ENCODE measurements at regions not wholly inside any gene's neighbourhood (a gene's known extent, or its start where the extent isn't known, plus 50 kb on each side); places are given as distances from the start of the nearest gene placed in this dataset.

- no peak overlapping the region for H3K4me2 ChIP-seq (ENCODE audit: low read length, poor library complexity, severe bottlenecking)
- H3K27me3 ChIP-seq (ENCODE audit: control insufficient read depth in 1 of 2, insufficient read depth in 1 of 2, low read length in 2 of 2): no peaks in the 10 kb centered on the region
- H2BK12ac ChIP-seq (ENCODE audit: low read length in 2 of 2): no peak overlapping the region
- H3K14ac ChIP-seq (ENCODE audit: low read length in 2 of 2): no peak overlapping the region
- H3K4me1 ChIP-seq (ENCODE audit: control insufficient read depth, insufficient read depth, low read depth, low read length): no peaks in the 10 kb centered on the region
- H2BK5ac ChIP-seq (ENCODE audit: low read depth, low read length, poor library complexity, severe bottlenecking): no peak overlapping the region
- H3K9ac ChIP-seq (ENCODE audit: low read length): no peak overlapping the region
- no peak for DNase-seq
- H4K8ac ChIP-seq (ENCODE audit: low read length): no peak overlapping the region
- H4K91ac ChIP-seq (ENCODE audit: low read length): no peak overlapping the region
- no peak overlapping the region for H2AFZ ChIP-seq (ENCODE audit: low read depth, low read length)
- no peak overlapping the region for H2AK5ac ChIP-seq (ENCODE audit: low read length, severe bottlenecking)
- no peaks in the 10 kb centered on the region for H3K36me3 ChIP-seq (ENCODE audit: control insufficient read depth in 1 of 2, insufficient read depth in 2 of 2, low read depth in 1 of 2, low read length in 2 of 2)
- no peak overlapping the region for H3K4me3 ChIP-seq (ENCODE audit: insufficient read depth in 1 of 2, low read depth in 1 of 2, low read length in 2 of 2)
- H3K9me3 ChIP-seq (ENCODE audit: control insufficient read depth, low read length): no peaks in the 10 kb centered on the region
- H3K23ac ChIP-seq (ENCODE audit: low read length in 2 of 2): no peak overlapping the region
- H3K27ac ChIP-seq (ENCODE audit: low read length, poor library complexity, severe bottlenecking): no peak overlapping the region
- H3K79me1 ChIP-seq (replicated peaks; ENCODE audit: low read length, poor library complexity, severe bottlenecking): no peaks in the 10 kb centered on the region
- no peak overlapping the region for H2BK15ac ChIP-seq (ENCODE audit: low read depth, poor library complexity, severe bottlenecking)
- H2BK120ac ChIP-seq (ENCODE audit: low read depth, low read length): no peak overlapping the region
- no peak overlapping the region for H3K4ac ChIP-seq (ENCODE audit: low read depth in 1 of 2, low read length in 2 of 2)
- H3K18ac ChIP-seq (ENCODE audit: low read depth in 1 of 2, low read length in 2 of 2): no peak overlapping the region
Observed at GRCh38 chr9:22198681-22199080, 189.6 kb upstream of the CDKN2B start.

- 100% methylated on average over 1 of the region's 1 CpG for WGBS
- no peak overlapping the region for H3K27ac ChIP-seq (ENCODE audit: low read length, poor library complexity, severe bottlenecking)
- no peak overlapping the region for H2BK12ac ChIP-seq (ENCODE audit: low read length in 2 of 2)
- H4K8ac ChIP-seq (ENCODE audit: low read length): no peak overlapping the region
- no peak for DNase-seq
- H3K4ac ChIP-seq (ENCODE audit: low read depth in 1 of 2, low read length in 2 of 2): no peak overlapping the region
- no peak overlapping the region for H3K14ac ChIP-seq (ENCODE audit: low read length in 2 of 2)
- no peak overlapping the region for H3K4me3 ChIP-seq (ENCODE audit: insufficient read depth in 1 of 2, low read depth in 1 of 2, low read length in 2 of 2)
- H3K4me1 ChIP-seq (ENCODE audit: control insufficient read depth, insufficient read depth, low read depth, low read length): no peaks in the 10 kb centered on the region
- no peak overlapping the region for H3K18ac ChIP-seq (ENCODE audit: low read depth in 1 of 2, low read length in 2 of 2)
- no peak overlapping the region for H3K9ac ChIP-seq (ENCODE audit: low read length)
- H3K23ac ChIP-seq (ENCODE audit: low read length in 2 of 2): no peak overlapping the region
- no peaks in the 10 kb centered on the region for H3K9me3 ChIP-seq (ENCODE audit: control insufficient read depth, low read length)
- no peak overlapping the region for H2BK120ac ChIP-seq (ENCODE audit: low read depth, low read length)
- H3K79me1 ChIP-seq (replicated peaks; ENCODE audit: low read length, poor library complexity, severe bottlenecking): no peaks in the 10 kb centered on the region
- no peaks in the 10 kb centered on the region for H3K36me3 ChIP-seq (ENCODE audit: control insufficient read depth in 1 of 2, insufficient read depth in 2 of 2, low read depth in 1 of 2, low read length in 2 of 2)
- no peak overlapping the region for H2BK15ac ChIP-seq (ENCODE audit: low read depth, poor library complexity, severe bottlenecking)
- no peak overlapping the region for H2AK5ac ChIP-seq (ENCODE audit: low read length, severe bottlenecking)
- H2AFZ ChIP-seq (ENCODE audit: low read depth, low read length): no peak overlapping the region
- no peak overlapping the region for H2BK5ac ChIP-seq (ENCODE audit: low read depth, low read length, poor library complexity, severe bottlenecking)
- no peaks in the 10 kb centered on the region for H3K27me3 ChIP-seq (ENCODE audit: control insufficient read depth in 1 of 2, insufficient read depth in 1 of 2, low read length in 2 of 2)
- no peak overlapping the region for H3K4me2 ChIP-seq (ENCODE audit: low read length, poor library complexity, severe bottlenecking)
- no peak overlapping the region for H4K91ac ChIP-seq (ENCODE audit: low read length)
Observed at GRCh38 chr9:22201256-22201655, 192.2 kb upstream of the CDKN2B start.

- peaks cover 2% of the 10 kb centered on the region for H3K4me1 ChIP-seq (ENCODE audit: control insufficient read depth, insufficient read depth, low read depth, low read length)
- no peak overlapping the region for H3K18ac ChIP-seq (ENCODE audit: low read depth in 1 of 2, low read length in 2 of 2)
- H2BK5ac ChIP-seq (ENCODE audit: low read depth, low read length, poor library complexity, severe bottlenecking): no peak overlapping the region
- H3K4me3 ChIP-seq (ENCODE audit: insufficient read depth in 1 of 2, low read depth in 1 of 2, low read length in 2 of 2): peak overlapping the region in 1 of 2 experiments; percentile 34
- H3K4ac ChIP-seq (ENCODE audit: low read depth in 1 of 2, low read length in 2 of 2): peak overlapping the region in 1 of 2 experiments; percentile 11
- H3K27ac ChIP-seq (ENCODE audit: low read length, poor library complexity, severe bottlenecking): no peak overlapping the region
- H3K9me3 ChIP-seq (ENCODE audit: control insufficient read depth, low read length): no peaks in the 10 kb centered on the region
- peak; percentile 52 for DNase-seq
- H3K23ac ChIP-seq (ENCODE audit: low read length in 2 of 2): no peak overlapping the region
- H2BK12ac ChIP-seq (ENCODE audit: low read length in 2 of 2): peak overlapping the region in 1 of 2 experiments; percentile 20
- no peak overlapping the region for H2BK15ac ChIP-seq (ENCODE audit: low read depth, poor library complexity, severe bottlenecking)
- H3K9ac ChIP-seq (ENCODE audit: low read length): peak overlapping the region; percentile 24
- no peak overlapping the region for H2BK120ac ChIP-seq (ENCODE audit: low read depth, low read length)
- no peak overlapping the region for H3K14ac ChIP-seq (ENCODE audit: low read length in 2 of 2)
- H3K36me3 ChIP-seq (ENCODE audit: control insufficient read depth in 1 of 2, insufficient read depth in 2 of 2, low read depth in 1 of 2, low read length in 2 of 2): no peaks in the 10 kb centered on the region
- 40% methylated on average over 8 of the region's 8 CpGs for WGBS
- no peak overlapping the region for H3K4me2 ChIP-seq (ENCODE audit: low read length, poor library complexity, severe bottlenecking)
- H4K91ac ChIP-seq (ENCODE audit: low read length): no peak overlapping the region
- no peaks in the 10 kb centered on the region for H3K79me1 ChIP-seq (replicated peaks; ENCODE audit: low read length, poor library complexity, severe bottlenecking)
- H3K27me3 ChIP-seq (ENCODE audit: control insufficient read depth in 1 of 2, insufficient read depth in 1 of 2, low read length in 2 of 2): no peaks in the 10 kb centered on the region
- no peak overlapping the region for H2AFZ ChIP-seq (ENCODE audit: low read depth, low read length)
- no peak overlapping the region for H2AK5ac ChIP-seq (ENCODE audit: low read length, severe bottlenecking)
- no peak overlapping the region for H4K8ac ChIP-seq (ENCODE audit: low read length)
Observed at GRCh38 chr9:22203371-22204138, 194.4 kb upstream of the CDKN2B start.

GRCh38 chr9:22204240-22204639 lies 195.1 kb upstream of the CDKN2B start:
- H2BK120ac ChIP-seq (ENCODE audit: low read depth, low read length): no peak overlapping the region
- H3K14ac ChIP-seq (ENCODE audit: low read length in 2 of 2): no peak overlapping the region
- no peak overlapping the region for H2BK5ac ChIP-seq (ENCODE audit: low read depth, low read length, poor library complexity, severe bottlenecking)
- no peaks in the 10 kb centered on the region for H3K79me1 ChIP-seq (replicated peaks; ENCODE audit: low read length, poor library complexity, severe bottlenecking)
- no peak overlapping the region for H2AK5ac ChIP-seq (ENCODE audit: low read length, severe bottlenecking)
- no peaks in the 10 kb centered on the region for H3K36me3 ChIP-seq (ENCODE audit: control insufficient read depth in 1 of 2, insufficient read depth in 2 of 2, low read depth in 1 of 2, low read length in 2 of 2)
- no peak overlapping the region for H3K4me3 ChIP-seq (ENCODE audit: insufficient read depth in 1 of 2, low read depth in 1 of 2, low read length in 2 of 2)
- no peak overlapping the region for H3K23ac ChIP-seq (ENCODE audit: low read length in 2 of 2)
- no peak overlapping the region for H2AFZ ChIP-seq (ENCODE audit: low read depth, low read length)
- no CpG with 5 or more reads among the region's 2 CpGs for WGBS
- no peaks in the 10 kb centered on the region for H3K9me3 ChIP-seq (ENCODE audit: control insufficient read depth, low read length)
- peaks cover 2% of the 10 kb centered on the region for H3K4me1 ChIP-seq (ENCODE audit: control insufficient read depth, insufficient read depth, low read depth, low read length)
- no peak for DNase-seq
- no peak overlapping the region for H4K91ac ChIP-seq (ENCODE audit: low read length)
- no peak overlapping the region for H3K27ac ChIP-seq (ENCODE audit: low read length, poor library complexity, severe bottlenecking)
- no peak overlapping the region for H4K8ac ChIP-seq (ENCODE audit: low read length)
- no peak overlapping the region for H2BK12ac ChIP-seq (ENCODE audit: low read length in 2 of 2)
- no peak overlapping the region for H3K4ac ChIP-seq (ENCODE audit: low read depth in 1 of 2, low read length in 2 of 2)
- H2BK15ac ChIP-seq (ENCODE audit: low read depth, poor library complexity, severe bottlenecking): no peak overlapping the region
- H3K27me3 ChIP-seq (ENCODE audit: control insufficient read depth in 1 of 2, insufficient read depth in 1 of 2, low read length in 2 of 2): no peaks in the 10 kb centered on the region
- no peak overlapping the region for H3K4me2 ChIP-seq (ENCODE audit: low read length, poor library complexity, severe bottlenecking)
- no peak overlapping the region for H3K9ac ChIP-seq (ENCODE audit: low read length)
- H3K18ac ChIP-seq (ENCODE audit: low read depth in 1 of 2, low read length in 2 of 2): no peak overlapping the region

Measured in mesenchymal stem cell (in vitro differentiated cells and primary cell).